ENCODE measurements at regions not wholly inside any gene's neighbourhood (a gene's known extent, or its start where the extent isn't known, plus 50 kb on each side); places are given as distances from the start of the nearest gene placed in this dataset.

DNA sequence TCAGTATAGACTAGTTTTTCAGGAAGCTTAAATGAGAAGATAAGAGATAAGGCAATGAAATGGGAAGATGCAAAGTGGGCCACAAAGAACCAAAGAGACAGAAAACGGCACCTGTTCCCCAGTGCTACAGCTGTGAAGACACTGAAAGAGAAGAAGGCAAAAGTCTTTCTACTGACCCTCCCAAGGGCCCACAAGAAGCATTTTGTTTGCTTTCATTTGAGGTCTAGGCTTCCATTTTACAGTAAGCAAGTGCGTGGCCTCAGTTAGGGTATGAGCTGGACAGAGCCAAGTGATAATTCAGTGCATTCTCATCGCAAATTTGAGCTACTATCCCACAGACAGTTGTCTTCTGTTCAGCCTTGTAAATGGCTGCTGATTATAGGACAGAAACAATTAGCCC lies 53.4 kb upstream of the STK17B start:
- Histone ChIP-seq H2AFZ (ENCODE audit: low read length) (no peak overlapping the region), H4K20me1 (ENCODE audit: control insufficient read depth, extremely low read depth, insufficient read depth, low read length) (no peaks in the 10 kb centered on the region), H3K27me3 (ENCODE audit: control insufficient read depth, insufficient read depth, low read length) (no peaks in the 10 kb centered on the region), H3K27ac (ENCODE audit: insufficient read depth, low read length) (no peak overlapping the region), H3K36me3 (ENCODE audit: control insufficient read depth, insufficient read depth, low read length) (no peaks in the 10 kb centered on the region), H3K4me3 (replicated peaks in 1 of 4; ENCODE audit: control extremely low read depth in 1 of 4, insufficient read depth in 1 of 4, low read depth in 3 of 4, low read length in 4 of 4) (no peak overlapping the region), H3K4me2 (ENCODE audit: extremely low read depth, insufficient read depth, low read length) (no peak overlapping the region), H3K79me2 (ENCODE audit: control insufficient read depth, insufficient read depth, low read length) (no peaks in the 10 kb centered on the region), H3K4me1 (ENCODE audit: control insufficient read depth, extremely low read depth, insufficient read depth, low read length) (no peaks in the 10 kb centered on the region), H3K9me3 (ENCODE audit: control insufficient read depth, insufficient read depth, low read depth, low read length) (no peaks in the 10 kb centered on the region), H3K9ac (ENCODE audit: insufficient read depth, low read length) (no peak overlapping the region)
- no peak for DNase-seq (ENCODE audit: low read depth in 2 of 2)
- TF ChIP-seq, protein P1, sequence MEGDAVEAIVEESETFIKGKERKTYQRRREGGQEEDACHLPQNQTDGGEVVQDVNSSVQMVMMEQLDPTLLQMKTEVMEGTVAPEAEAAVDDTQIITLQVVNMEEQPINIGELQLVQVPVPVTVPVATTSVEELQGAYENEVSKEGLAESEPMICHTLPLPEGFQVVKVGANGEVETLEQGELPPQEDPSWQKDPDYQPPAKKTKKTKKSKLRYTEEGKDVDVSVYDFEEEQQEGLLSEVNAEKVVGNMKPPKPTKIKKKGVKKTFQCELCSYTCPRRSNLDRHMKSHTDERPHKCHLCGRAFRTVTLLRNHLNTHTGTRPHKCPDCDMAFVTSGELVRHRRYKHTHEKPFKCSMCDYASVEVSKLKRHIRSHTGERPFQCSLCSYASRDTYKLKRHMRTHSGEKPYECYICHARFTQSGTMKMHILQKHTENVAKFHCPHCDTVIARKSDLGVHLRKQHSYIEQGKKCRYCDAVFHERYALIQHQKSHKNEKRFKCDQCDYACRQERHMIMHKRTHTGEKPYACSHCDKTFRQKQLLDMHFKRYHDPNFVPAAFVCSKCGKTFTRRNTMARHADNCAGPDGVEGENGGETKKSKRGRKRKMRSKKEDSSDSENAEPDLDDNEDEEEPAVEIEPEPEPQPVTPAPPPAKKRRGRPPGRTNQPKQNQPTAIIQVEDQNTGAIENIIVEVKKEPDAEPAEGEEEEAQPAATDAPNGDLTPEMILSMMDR (conservative IDR thresholded peaks at IDR 0.05 in 1 of 2, IDR thresholded peaks at IDR 0.05 in 1 of 2; ENCODE audit: low read depth in 1 of 2, low read length in 2 of 2): no peak

GRCh38 chr2:196225213-196225612 lies 53.8 kb upstream of the STK17B start:
- Histone ChIP-seq H4K20me1 (ENCODE audit: control insufficient read depth, extremely low read depth, insufficient read depth, low read length) (no peaks in the 10 kb centered on the region), H3K27ac (ENCODE audit: insufficient read depth, low read length) (no peak overlapping the region), H3K27me3 (ENCODE audit: control insufficient read depth, insufficient read depth, low read length) (no peaks in the 10 kb centered on the region), H3K79me2 (ENCODE audit: control insufficient read depth, insufficient read depth, low read length) (no peaks in the 10 kb centered on the region), H3K4me1 (ENCODE audit: control insufficient read depth, extremely low read depth, insufficient read depth, low read length) (no peaks in the 10 kb centered on the region), H3K9ac (ENCODE audit: insufficient read depth, low read length) (no peak overlapping the region), H3K36me3 (ENCODE audit: control insufficient read depth, insufficient read depth, low read length) (no peaks in the 10 kb centered on the region), H2AFZ (ENCODE audit: low read length) (no peak overlapping the region), H3K9me3 (ENCODE audit: control insufficient read depth, insufficient read depth, low read depth, low read length) (no peaks in the 10 kb centered on the region), H3K4me2 (ENCODE audit: extremely low read depth, insufficient read depth, low read length) (no peak overlapping the region), H3K4me3 (replicated peaks in 1 of 4; ENCODE audit: control extremely low read depth in 1 of 4, insufficient read depth in 1 of 4, low read depth in 3 of 4, low read length in 4 of 4) (no peak overlapping the region)
- TF ChIP-seq, protein P1 (conservative IDR thresholded peaks at IDR 0.05 in 1 of 2, IDR thresholded peaks at IDR 0.05 in 1 of 2; ENCODE audit: low read depth in 1 of 2, low read length in 2 of 2): no peak
- TF ChIP-seq EZH2 (IDR thresholded peaks at IDR 0.05; ENCODE audit: low read length, missing control alignments): no peak
- peak; percentile 39 to 80 for DNase-seq (ENCODE audit: low read depth in 2 of 2)

DNA sequence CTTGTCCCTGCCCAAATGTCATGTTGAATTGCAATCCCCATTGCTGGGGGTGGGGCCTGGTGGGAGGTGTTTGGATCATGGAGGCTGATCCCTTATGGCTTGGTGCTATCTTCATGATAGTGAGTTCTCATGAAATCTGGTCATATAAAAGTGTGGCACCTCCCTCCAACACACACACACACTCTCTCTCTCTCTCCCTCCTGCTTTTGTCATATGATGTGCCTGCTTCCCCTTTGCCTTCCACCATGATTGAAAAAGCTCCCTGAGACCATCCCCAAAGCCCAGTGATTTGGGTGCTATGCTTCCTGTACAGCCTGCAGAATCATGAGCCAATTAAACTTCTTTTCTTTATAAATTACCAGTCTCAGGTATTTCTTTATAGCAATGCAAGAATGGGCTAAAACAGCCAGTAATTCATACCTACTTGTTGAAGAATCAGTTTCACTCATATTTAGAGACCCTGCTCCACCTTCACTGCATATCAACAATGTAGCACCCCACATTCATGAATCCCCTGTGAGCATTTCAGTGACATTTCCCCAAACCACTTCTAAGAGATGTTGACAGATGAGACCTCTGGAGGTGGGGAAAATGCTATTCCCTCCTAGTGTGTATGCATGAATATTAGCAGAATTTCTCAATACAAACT lies 54.8 kb upstream of the STK17B start:
- Histone ChIP-seq H3K4me2 (ENCODE audit: extremely low read depth, insufficient read depth, low read length) (no peak overlapping the region), H3K79me2 (ENCODE audit: control insufficient read depth, insufficient read depth, low read length) (no peaks in the 10 kb centered on the region), H3K4me3 (replicated peaks in 1 of 4; ENCODE audit: control extremely low read depth in 1 of 4, insufficient read depth in 1 of 4, low read depth in 3 of 4, low read length in 4 of 4) (no peak overlapping the region), H3K27ac (ENCODE audit: insufficient read depth, low read length) (no peak overlapping the region), H3K4me1 (ENCODE audit: control insufficient read depth, extremely low read depth, insufficient read depth, low read length) (no peaks in the 10 kb centered on the region), H3K27me3 (ENCODE audit: control insufficient read depth, insufficient read depth, low read length) (no peaks in the 10 kb centered on the region), H4K20me1 (ENCODE audit: control insufficient read depth, extremely low read depth, insufficient read depth, low read length) (no peaks in the 10 kb centered on the region), H3K9me3 (ENCODE audit: control insufficient read depth, insufficient read depth, low read depth, low read length) (no peaks in the 10 kb centered on the region), H3K36me3 (ENCODE audit: control insufficient read depth, insufficient read depth, low read length) (no peaks in the 10 kb centered on the region), H2AFZ (ENCODE audit: low read length) (no peak overlapping the region), H3K9ac (ENCODE audit: insufficient read depth, low read length) (no peak overlapping the region)
- no peak for DNase-seq (ENCODE audit: low read depth in 2 of 2)
- TF ChIP-seq, protein P1 (conservative IDR thresholded peaks at IDR 0.05 in 1 of 2, IDR thresholded peaks at IDR 0.05 in 1 of 2; ENCODE audit: low read depth in 1 of 2, low read length in 2 of 2): no peak
